Ecto neural progenitor cell (in vitro differentiated cells): ENCODE measurements at regions not wholly inside any gene's neighbourhood (a gene's known extent, or its start where the extent isn't known, plus 50 kb on each side); places are given as distances from the start of the nearest gene placed in this dataset.
"Not testable (repeated sequence)": the region's sequence is repeated elsewhere in the genome, so short reads cannot be mapped to it uniquely, and the experiment has no call there.

Experiments
- DNase-seq: peaks from one replicate; pipeline ENCODE4 v3.0.0-alpha.2; 2018; ENCODE audit warnings: low spot score

DNA sequence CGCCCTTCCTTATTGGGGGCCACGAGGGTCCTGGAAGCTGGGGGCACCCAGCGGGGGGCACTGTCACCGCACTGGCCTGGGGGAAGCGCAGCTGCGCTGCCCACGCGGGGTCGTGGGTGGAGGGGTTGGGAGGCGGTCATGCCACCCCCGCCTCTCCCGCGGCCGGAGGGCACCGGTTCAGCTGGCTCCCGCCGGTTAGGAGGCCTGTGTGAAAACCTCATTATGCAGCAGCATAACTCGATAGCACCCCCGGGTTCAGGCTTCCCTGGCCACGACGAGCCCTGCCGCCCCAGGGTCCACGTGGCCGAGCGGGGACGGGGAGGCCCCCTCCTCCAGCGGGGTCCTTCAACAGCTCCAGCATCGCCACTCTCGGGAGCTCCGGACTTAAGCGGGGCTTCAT, 91.2 kb upstream of the ERCC6L2 start:
- DNase-seq, result no peak

DNA sequence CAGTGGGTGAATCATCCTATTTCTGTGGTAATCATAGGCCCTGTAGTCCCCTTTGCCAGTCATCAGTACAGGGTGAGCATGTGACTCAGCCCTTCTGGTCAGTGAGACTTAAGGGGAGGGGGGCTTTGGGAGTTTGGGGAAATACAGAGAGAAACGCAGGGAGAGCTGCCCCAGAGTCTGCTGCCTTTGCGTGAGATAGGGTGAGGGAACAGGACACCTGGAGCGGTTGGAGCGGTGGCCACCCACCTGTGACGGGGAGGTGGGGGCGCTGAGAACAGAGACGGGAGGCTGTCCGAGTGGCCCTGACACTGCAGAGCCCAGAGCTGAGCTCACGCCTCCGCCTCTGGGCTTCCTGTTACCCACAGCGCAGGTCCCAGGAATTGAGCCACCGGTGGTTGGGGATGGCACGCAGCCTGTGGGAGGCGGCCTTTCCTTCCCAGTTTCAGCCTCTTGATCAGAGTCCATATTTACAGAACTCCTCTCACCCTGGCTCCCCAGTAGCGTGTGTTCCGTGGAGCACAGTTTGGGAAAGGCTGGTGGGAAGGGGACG, 92.0 kb upstream of the ERCC6L2 start:
- DNase-seq, result no peak

DNA sequence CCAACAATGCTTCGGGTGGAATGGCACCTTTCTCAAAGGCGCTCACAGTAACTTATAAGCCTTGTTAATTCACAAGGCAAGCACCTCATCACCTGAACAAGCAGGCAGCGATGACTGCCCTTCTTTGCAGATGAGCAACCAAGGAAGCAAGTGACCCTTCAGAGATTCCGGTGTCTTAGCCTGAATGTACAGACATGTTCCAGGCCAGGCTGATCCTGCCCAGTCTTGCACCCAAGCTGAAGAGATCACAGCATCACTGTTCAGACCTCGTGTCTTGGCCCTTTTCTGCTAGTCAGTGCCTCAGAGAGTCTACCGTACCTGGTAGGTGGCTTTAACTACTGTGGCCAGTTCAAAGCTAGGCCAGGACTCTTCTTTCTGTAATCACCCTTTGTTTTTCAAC, 94.7 kb upstream of the ERCC6L2 start:
- DNase-seq, result no peak

DNA sequence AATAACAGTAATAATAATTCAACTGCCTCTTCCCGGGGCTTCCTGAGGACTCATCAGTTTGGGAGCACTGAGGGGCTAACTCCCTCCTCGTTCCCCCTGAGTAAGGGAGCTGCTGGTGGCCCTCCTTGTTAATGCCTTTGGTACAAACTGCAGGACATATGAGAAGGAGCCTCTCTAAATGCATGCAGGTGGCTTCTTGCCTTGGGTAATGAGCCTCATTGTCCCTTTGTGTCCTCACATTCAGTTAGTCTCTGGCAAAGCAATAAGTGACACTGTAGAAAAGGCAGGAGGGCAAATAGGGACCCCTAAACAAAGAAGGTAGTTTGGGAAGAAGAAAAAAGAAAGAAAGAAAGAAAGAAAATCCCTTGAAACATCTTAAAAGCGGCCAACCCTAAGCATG, 95.4 kb upstream of the ERCC6L2 start:
- DNase-seq, result no peak

DNA sequence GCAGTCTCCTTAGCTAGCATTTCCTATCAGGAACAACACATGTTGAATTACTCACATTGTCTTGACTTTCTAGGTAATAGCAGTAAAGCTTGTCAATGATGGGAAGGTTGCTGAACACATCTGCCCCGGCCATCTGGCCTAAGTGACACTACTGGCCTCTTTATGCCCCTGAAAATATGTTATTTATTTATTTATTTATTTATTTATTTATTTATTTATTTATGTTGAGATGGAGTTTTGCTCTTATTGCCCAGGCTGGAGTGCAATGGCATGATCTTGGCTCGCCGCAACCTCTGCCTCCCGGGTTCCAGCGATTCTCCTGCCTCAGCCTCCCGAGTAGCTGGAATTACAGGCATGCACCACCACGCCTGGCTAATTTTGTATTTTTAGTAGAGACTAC, 95.9 kb upstream of the ERCC6L2 start:
- not testable (repeated sequence) for DNase-seq

DNA sequence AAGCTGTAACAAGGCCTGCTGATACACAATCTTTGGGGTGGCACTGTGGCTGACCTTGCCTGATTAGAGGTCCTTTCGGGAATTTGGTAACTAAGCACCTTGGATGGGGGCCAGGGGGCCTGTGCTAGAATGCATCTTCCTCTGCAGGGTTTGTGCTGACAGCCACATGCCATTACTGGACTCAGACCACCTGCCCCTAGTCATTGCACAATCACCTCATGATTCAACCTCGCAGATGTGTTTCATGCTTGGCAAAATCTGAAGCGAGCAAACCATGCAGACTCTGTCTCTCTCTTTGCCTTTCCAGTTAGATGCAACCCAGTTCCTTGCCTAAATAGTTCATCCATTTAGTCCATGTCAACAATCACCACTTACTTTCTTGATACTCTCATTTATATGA, 96.5 kb upstream of the ERCC6L2 start:
- DNase-seq, result no peak

DNA sequence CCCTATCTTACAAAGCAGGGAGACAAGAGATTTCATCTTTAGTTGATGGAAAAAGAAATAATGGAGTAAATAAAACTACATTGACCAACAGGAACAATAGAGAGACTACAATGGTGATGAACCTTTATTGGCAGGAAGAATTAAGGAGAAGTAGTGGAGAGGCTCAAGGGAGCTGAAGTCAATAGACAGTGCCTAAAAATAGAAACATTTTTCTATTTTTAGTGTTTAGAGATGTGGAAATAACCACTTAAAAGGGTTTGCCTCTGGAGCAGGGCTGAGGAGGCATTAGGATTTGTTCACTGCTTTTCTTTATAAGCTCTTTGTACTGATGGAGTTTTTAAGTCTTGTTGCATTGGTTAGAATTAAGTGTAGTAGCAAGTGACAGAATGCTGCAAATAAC, 98.4 kb upstream of the ERCC6L2 start:
- no peak for DNase-seq

DNA sequence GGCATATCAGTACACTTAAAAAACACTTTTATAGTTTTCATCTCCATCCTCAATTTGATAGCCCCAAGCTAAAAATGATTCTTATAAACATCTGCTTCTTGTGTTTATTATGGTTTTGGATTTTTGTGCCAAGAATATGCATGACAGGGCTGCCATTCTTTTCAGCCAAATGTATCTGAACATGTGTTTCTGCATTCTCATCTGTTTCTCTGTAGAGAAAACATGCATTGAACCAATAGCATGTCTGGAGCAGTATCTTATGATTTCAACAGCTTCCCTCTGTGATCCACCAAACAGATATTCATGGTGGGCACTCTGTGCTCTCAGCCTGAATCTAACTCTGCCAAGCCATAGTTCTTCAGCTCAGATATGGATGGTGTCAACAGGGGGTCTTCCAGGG, 99.3 kb upstream of the ERCC6L2 start:
- DNase-seq, result no peak

DNA sequence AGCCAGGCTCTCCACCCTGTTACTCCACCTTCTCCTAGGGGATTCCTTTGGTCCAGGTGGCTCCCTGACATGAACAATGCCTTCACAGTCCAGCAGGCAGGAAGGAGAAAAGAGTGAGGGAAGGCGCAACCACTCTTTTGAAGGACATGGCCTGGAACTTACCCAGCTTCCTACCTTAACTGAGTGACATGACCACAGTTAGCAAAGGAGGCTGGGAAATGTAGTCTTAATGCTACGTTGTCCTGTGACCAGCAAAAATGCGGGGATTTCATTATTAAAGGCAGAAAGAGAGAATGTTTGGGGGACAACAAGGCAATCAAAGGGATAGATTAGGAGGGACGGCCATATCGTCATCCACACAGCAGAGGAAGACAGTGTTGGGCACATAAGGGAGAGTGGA, 100.3 kb upstream of the ERCC6L2 start:
- no peak for DNase-seq

DNA sequence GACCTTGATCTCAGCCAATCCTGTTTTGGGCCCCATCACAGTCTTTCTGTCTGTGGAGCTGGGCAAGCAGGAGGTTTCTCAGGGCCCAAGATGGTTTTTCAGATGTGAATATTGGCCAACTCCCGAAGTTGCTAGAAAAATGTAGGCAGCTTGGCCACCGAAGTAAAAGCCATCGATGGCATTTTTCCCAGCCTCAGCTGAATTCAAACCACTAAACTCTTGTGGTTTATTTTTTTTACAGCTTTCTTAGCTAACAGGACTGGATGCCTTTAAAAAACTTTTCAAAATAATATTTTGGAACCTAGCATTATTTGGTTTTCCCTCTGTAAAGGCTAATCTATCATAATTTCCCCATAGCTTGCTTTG, 102.5 kb upstream of the ERCC6L2 start:
- DNase-seq, result no peak

DNA sequence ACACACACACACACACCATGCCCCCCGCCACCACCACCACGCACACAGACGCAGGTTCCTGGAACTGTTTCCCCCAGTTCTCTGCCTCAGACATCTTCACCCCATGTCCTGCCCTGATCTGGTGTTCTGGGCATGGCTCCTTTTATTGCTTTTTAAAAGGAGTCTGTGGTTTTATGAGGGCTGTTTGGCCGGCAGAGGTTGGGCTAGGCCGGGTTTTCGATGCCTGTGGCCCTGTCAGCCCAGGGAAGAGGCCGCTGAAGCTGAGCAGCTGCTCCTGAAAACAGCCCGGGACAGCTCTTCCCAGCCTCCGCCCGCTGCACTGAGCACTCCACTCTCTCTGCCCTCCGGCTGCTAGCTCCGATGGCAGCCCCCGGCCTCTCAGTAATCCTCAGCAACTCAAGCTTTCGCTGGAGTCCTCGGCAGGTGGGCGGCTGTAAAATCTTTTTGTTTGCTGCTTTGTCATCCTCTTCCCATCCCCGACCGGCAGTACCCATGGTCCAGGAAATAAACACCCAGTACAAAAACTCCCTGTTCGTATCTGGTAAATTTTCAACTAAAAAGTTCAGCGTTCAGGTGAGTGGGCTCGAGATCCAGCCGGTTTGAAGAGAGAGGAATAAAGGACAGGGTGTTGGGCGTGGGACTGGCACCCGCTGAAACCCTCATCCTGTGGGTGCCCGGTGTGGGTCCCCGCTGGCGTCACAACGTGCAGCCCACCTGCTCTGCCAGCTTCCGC, 103.0 kb upstream of the ERCC6L2 start:
- peak; percentile 83 for DNase-seq

DNA sequence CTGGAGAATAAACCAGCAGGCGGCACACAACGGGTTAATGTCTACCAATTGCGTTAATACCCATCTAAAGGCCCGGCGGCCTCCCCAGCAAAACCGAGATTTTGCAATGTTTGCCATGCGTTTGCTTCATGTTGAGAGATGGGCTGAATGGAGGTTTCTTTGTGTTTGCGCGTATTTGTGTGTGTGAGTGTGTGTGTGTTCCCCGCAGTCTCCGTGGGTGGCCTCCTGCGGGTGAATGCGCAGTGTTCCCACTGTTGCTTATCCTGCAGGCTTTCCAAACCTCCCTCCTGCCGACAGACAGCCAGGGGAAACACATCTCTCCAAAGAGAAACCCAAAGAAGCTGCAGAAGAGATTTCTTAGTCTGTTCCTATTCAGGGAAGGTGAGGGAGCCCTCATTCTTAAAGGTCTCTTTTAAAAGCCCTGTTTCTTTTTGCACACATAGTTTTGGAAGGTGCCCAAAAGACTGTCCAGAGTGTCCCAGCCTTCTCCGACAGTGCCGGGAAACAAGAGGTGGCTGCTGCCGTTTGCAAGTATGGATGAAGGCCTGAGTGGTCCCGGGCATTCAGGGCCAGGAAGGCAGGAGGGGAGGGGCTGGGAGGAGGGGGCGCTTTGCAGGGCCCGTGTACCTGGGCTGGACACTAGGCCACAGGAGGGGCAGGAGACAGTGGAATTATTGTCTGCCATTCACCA, 103.8 kb upstream of the ERCC6L2 start:
- DNase-seq, result peak; percentile 77

DNA sequence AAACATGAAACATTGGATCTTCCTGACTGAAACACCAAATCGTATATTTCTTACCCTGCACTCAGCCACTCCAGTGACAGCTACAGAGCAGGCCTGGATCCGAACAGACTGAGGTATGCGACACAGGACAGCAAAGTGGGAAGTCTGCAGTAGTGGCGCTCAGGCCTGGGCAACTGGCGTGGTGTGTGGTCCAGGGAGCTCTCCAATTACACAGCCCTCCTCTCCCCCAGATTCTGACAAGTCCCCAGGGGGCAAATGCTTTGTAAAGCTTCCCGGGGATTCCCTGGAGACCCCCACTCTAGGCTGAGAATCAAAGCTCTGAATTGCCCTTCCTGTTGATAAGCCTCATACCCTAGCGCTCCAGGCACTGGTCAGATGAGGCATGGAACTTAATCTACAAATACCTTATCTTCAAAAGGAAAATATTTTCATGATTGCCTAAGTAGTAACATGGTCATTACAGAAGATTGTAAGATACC, 104.8 kb upstream of the ERCC6L2 start:
- DNase-seq, result peak; percentile 80

DNA sequence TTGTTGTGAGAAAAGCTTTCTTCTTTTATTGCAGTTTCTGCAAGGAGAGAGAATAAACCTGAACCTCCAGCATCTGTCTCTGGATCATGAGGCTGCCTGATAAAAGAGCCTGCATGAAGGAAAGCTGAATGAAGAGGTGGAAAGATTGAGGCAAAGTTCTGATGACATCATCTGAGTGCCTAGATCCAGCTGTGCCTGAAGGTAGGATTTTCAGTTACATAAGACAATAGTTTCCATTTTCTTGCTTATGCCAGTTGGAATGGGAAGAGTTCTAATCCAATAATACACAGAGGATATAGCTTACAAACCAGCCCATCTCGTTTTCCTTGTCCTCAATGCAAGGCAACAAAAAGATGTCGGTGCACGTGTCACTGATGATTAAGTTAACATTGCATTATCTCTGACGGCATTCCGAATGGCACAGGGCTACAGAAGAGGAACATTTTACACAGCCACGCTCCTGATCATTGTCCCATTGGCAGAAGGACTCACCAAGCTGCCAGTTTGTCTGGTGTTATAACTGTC, 105.5 kb upstream of the ERCC6L2 start:
- no peak for DNase-seq

DNA sequence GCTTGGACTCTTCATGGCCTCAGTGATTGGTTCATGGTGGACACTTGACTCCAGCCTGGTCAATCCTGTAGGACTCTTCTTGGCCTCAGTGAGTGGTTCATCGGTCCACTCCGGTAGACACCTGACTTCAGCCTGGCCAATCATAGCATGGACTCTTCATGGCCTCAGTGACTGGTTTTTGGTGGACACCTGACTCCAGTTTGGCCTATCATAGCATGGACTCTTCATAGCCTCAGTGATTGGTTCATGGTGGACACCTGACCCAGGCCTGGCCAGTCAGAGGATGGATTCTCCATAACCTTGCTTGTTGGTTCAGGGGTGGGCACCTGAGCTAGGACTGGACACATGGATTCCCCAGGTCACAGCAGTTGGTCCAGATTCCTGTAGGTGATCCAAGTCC, 106.0 kb upstream of the ERCC6L2 start:
- DNase-seq, result no peak

DNA sequence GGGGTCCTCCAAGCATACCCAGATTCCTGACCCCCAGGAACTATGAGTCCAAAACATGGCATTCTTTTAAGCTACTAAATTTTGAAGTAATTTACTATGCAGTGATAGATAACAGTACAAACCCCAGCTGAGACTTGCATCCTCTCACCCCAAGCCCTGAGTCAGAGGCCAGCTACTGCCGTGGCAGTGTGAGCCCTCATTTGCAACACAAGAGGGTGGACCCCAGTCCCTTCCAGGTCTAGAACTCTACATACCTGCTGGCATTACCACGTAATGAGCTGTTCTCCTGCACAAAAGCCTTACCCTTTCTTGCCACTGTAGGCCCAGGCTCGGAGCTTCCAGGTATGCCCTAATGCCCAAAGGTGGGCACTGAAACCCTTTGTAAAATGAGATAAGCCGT, 108.6 kb upstream of the ERCC6L2 start:
- no peak for DNase-seq

DNA sequence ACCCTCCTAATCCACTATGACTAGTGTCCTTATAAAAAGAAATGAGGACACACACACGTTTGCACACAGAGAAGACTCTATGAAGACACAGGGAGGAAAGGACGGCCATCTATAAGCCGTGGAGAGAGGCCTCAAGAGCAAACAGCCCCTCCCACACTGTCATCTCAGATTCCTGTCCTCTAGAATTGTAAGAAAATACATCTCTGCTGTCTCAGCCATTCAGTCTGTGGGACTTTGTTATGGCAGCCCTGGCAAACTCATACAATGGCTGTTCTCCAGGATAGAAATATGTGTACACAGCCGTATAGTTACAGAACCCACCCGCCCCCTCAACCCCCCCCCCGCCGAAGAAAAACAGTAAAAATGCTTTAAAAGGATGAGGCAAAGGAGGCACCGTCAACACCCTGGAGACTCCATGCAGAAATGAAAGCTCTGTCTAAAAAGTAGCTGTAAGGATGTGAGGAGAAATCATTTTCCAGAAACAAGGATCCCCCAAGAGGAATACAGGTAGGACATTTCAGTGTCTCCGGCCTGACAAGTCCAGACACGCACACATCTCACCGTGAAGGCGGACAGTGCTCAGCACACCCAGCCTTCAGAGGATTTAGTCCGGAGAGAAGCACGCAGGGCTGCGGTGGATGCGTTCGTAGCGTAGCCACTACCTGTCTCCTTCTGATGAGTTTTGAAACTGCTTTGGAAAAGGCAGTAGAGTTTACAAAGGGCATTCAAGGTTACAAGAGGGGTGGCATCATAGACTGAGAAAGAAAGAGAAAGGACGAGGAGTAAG, 110.8 kb upstream of the ERCC6L2 start:
- DNase-seq, result no peak

DNA sequence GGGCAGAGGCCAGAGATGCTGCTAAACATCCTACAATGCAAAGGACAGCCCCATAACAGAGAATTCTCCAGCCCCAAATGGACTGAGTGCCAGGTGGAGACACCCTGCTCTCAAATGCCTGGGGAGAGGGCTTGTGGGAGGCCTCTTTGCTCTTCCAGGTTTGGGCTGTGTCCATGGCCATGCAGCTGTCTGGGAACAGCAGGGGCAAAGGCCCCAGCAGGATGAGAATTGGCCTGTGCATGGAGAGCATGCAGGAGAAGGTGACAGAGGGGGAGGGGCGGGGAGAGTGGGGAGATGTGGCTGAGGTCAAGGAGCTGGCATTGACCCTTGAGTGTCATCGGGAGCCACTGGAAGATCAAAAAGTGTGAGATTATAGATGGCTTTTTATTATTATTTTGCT, 111.5 kb upstream of the ERCC6L2 start:
- DNase-seq, result no peak

DNA sequence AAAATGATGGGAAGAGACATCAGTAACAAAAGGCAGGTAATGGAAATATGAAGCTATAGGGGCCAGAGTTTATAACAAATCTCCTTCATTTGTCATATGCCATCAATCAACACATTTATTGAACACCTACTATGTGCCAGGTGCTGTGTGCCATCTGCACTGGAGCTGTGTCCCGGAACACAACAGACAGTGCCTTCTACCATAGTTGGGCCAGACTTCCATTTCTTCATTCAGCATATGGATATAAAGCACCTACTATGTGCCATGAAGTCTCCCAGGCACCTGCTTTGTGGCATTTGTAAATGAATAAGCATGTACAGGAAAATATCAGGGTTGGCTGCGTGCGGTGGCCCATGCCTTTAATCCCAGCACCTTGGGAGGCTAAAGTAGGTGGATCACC, 112.5 kb upstream of the ERCC6L2 start:
- DNase-seq, result no peak

DNA sequence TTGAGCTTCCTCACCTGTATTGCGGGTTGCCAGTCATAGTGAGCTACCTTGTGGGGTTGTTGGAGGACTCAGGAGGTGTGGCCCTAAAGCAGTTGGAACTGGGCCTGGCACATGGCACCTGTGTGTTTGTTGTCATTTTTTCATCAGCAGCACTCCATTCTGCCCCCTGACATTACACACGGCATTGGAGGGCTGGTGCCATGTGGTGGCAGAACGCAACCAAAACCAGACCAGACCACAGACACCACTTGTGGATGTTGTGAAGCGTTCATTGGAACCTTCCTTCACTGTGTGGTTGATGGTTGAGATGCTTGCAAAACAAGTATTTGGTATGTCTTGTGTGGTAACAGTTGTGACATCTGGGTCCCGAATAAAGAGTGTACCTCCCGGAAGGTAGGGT, 113.2 kb upstream of the ERCC6L2 start:
- DNase-seq, result no peak

DNA sequence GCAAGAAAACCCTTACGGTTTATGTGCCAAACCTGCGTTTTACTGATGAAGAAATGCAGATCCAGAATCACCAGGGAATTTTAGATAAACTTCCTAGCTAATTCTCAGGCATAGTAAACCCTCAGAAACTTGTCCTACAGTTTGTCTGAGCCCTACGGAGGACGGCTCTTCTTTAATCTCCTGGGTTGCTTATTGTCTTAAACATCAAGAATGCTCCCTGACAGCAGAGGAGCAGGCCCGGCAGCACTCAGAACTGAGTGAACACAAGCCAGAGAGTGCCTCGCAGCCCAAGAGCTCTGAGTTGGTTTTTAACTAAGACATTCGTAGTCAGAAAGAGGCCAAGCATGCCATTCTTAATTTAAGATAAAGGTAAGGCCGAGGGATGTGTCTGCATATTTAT, 114.7 kb upstream of the ERCC6L2 start:
- no peak for DNase-seq

DNA sequence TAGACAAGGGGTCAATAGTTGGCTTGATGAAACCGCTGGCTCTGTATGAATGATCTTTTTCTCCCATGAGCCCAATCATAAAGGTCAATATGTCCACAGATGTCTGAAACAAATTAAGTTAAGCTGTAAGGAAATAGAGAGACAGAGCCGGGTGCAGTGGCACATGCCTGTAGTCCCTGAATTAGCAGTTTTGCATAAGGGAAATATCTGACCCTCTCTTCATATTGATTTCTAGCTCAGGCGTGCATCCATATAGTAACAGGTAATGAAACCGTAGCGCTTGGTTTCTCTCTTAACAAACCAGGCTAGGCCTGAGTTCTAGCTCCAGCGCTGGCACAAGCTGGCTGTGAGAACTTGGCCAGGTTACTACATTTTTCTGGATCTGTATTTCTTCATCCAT, 118.1 kb upstream of the ERCC6L2 start:
- no peak for DNase-seq

DNA sequence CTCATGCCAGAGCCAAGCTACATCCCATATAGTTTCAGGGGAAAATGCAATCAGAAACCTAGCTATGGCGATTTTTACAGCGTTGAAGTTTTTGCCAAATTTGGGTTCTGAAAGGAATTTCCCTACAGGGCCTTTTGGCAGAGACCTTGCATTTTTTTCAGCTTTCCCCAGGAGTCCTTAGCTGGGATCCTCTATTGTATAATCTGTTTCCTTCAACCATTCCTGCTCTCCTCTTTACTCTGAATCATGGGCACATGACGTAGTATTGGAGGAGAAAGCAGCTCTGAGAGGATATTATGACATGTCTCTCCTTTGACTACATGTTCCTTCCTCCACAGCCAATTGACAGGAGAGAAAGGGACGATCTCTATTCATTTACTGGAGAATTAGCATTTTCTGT, 118.5 kb upstream of the ERCC6L2 start:
- no peak for DNase-seq
